M059J (cell line): ENCODE measurements at regions not wholly inside any gene's neighbourhood (a gene's known extent, or its start where the extent isn't known, plus 50 kb on each side); places are given as distances from the start of the nearest gene placed in this dataset.
A peak's percentile ranks its signal among the peaks of the same experiment; 100 is the strongest.
"Not testable (repeated sequence)": the region's sequence is repeated elsewhere in the genome, so short reads cannot be mapped to it uniquely, and the experiment has no call there.

ENCODE experiments used
- DNase-seq: peaks from one replicate; pipeline ENCODE4 v3.0.0-alpha.2; 2012; ENCODE audit warnings: low read depth

DNA sequence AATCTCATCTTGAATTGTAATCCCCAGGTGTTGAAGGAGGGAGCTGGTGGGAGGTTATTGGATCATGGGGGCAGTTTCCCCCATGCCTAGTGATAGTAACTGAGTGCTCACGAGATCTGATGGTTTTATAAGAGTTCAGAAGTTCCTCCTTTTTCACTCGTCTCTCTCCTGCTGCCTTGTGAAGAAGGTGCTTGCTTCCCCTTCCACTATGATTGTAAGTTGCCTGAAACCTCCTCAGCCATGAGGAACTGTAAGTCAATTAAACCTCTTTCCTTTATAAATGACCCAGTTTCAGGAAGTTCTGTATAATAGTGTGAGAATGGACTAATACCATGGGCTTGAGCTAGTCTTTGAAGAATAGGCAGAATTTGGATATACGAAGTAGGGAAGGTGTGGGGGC, 113.9 kb downstream of the RIN2 start:
- DNase-seq, result no peak

DNA sequence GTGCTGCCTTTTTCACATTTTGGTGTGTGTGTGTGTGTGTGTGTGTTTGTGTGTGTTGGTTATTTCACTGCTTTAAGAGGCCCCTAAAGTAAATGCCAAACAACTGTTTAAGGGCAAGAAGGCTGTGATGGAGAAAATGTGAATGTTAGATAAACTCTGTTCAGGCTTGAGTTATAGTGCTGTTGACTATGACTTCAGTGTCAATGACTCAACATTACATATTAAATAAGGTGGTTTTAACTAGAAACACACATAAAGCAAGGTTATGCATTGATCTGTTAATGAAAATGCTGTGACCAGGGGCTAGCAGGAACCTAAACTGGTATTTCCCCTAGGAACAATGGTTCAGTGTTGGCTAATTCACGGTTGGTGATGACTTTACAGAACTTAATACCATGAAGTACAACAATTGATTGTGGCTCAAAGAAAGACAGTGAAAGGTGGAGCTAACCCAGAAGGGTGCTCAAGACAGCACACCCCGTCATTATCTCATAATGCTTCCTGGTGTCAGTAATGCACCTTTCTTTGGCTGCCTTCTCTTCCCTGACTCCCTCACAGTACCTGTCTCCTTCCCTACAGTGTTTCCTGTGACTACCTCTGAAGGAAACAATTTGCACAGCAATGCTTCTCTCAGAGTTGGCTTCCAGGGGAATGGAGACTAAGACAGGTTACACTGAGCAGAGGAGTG, 116.1 kb downstream of the RIN2 start:
- no peak for DNase-seq

- no peak for DNase-seq
These were observed 117.5 kb downstream of the RIN2 start for GRCh38 chr20:19875376-19876221.

- no peak for DNase-seq
These were observed 118.9 kb downstream of the RIN2 start for GRCh38 chr20:19876828-19877460.

DNA sequence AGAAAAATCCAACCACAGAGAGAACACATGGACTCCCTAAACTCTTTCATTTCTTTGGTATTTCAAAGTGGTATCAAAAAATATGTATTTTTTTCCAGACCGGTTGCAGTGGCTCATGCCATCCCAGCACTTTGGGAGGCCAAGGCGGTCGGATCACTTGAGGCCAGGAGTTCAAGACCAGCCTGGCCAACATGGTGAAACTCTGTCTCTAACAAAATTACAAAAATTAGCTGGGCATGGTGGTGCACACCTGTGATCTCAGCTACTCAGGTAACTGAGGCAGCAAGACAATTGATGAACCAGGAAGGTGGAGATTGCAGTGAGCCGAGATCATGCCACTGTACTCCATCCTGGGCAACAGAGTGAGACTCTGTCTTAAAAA, 121.8 kb downstream of the RIN2 start:
- not testable (repeated sequence) for DNase-seq

DNA sequence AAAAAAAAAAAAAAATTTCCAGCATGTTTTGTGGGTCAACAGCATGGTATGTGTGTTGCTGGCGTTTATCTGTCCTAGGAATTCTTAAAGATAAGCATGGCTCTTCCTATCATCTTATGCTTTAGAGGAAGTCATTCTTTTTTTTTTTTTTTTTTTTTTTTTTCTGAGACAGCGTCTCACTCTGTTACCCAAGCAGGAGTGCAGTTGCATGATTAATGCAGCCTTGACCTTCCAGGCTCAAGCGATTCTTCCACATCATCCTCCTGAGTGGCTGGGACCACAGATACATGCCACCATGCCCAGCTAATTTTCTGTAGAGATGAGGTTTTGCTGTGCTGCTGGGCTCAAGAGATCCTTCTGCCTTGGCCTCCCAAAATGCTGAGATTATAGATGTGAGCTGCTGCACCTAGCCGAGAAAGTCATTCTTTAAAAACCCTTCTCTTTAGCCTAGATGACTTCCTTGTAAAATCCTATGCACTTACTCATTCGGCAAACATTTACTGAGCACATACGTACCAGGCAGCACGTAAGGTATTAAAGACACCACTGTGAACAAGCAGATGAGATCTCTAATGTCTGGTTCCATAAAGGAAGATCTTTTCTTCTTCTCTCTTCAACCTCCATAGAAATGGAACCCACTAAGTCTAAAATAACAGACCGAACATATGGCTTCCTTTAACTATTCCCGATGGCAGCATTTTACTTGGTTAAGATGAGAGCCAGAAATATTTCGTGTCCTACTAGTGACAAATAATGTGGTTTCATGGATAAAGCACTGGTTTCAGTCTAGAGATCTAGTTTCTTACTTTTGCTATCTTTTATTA, 122.4 kb downstream of the RIN2 start:
- peak; percentile 83 for DNase-seq

GRCh38 chr20:19881080-19881840, 123.2 kb downstream of the RIN2 start:
- DNase-seq, result peak; percentile 39

DNA sequence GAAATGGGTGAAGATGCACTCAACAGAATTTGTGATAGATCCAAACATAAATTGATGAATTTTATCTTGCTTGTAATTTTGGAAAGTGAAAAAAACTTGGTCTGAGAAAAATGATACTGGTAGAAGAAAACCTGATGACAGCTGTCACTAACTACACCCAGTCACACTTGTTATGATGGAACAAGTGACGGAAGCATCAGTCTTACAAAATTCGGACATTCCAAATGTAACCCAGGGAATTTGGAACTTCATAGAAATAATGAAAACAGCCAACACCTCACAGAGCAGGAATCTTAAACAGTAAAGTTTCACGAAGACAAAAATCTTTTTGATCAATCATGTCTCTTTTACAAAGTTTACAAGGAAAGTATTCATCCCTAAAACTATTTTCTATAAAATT, 123.9 kb downstream of the RIN2 start:
- no peak for DNase-seq

DNA sequence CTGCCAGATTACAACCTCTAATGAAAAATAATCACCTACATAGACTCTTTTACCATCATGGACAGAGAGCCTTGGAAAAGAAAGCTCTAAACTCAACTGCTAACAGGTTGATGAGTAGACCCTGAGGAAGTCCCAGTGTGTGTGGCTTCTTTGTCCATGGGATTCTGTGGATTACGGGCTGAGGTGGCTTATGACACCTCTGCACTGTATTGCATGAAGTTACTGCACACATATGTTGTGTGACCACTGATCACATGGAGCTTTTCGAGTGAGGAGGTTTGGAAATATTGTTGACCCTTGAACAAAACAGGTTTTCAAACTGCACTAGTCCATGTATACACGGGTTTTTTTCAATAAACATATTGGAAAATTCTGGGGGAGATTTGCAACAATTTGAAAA, 124.4 kb downstream of the RIN2 start:
- no peak for DNase-seq

DNA sequence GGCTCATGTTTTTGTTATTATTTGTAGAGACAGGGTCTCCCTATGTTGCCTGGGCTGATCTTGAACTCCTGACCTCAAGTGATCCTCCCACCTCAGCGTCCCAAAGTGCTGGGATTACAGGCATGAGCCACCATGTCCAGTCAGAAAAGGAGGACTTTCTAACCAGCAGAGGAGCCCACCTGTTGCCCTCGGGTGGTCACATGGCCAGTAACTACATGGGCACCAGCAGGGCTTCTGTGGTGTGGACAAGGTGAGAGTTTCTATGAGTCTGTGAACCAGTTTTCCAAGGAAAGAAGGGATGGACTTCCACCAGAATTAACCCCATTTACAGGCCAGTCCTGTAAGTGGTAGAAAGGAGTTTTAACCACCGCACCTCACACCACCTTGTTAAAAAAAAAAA, 125.4 kb downstream of the RIN2 start:
- DNase-seq, result no peak

- DNase-seq, result no peak
These were observed 127.5 kb downstream of the RIN2 start for GRCh38 chr20:19885594-19885938.

DNA sequence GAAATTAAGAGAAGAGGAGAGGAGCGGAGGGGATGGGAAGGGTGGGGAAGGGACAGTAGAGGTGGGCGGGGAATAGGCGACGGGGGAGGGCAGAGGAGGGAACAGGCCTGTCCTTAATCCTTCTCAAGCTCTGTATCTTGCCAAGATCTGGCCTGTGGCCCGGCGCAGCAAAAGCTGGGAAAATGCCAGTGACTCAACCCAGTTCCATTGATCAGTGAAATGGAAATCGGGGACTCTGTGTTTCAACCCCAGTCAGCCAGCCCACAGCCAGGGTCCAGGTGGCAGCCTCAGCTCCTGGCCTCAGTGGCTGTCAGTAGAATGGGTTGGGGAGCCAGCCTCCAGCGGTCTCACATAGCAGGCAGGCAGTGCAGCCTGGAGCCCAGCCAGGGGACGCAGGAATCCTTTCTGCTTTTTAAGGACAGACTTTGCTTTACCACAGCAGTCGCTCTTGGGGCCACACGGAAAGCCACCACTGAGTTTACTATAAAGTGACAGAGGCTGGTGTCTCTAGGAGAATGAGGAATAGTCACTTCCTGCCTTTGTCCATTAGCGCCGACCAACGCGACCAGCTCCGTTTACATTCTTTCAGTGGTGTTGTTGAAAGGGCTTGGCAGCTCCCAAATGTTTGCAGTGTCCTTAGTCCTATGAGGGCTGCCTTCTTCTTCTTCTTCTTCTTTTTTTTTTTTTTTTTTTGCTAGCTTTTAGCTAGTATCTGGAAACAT, 128.0 kb downstream of the RIN2 start:
- peak; percentile 82 for DNase-seq

GRCh38 chr20:19886661-19887288, 128.7 kb downstream of the RIN2 start:
- DNase-seq, result peak; percentile 45

GRCh38 chr20:19887556-19888268, 129.4 kb upstream of the NAA20 start:
- no peak for DNase-seq

GRCh38 chr20:19888269-19888671, 128.9 kb upstream of the NAA20 start:
- no peak for DNase-seq

DNA sequence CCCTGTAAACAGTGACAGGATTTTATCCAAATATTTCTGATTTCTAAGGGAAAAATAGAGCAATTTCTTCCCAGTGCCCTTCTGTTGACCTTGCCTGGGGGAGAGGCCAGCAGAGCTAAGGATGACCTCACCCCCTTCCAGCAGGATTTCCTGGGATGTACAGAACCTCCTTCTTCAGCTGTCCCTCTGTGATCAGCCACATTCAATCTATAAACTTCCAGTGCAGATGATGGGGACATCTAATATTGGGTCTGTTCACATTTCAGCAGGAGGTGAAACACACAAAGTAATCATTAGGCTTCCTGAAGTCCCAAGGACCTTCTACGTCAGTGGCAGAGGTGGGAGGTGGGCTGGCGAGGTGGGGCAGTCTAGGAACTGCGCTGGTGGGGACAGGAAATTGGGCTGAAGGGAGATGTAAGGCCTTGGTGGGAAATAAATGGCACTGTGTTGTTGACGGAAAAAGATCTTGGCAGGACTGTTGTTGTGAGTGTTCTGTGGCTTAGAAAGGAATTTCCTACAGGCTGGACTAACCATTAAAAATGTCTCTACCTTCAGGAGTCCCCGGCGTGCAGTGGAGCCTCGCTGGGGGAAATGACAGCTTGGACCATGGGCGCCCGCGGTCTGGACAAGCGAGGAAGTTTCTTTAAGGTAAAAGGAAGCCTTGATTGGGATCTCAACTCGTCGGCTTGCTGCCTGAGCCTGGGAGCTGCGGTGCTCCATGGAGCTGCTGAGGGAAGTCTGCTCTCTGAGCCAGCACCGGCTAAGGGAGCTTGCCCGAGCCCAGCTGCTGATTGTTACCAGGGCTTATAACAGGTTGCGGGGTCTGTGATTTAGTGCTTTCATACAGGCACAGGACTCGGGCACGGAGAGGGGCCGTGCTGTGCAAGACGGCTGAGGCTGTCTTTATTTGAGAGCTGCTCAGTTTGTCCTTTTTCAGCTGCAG, 127.9 kb upstream of the NAA20 start:
- DNase-seq, result peak; percentile 90

GRCh38 chr20:19890445-19891051, 126.6 kb upstream of the NAA20 start:
- DNase-seq, result no peak

- peak; percentile 73 for DNase-seq
These were observed 123.8 kb upstream of the NAA20 start for GRCh38 chr20:19893356-19893755.
